ENCODE measurements at regions not wholly inside any gene's neighbourhood (a gene's known extent, or its start where the extent isn't known, plus 50 kb on each side); places are given as distances from the start of the nearest gene placed in this dataset.

DNA sequence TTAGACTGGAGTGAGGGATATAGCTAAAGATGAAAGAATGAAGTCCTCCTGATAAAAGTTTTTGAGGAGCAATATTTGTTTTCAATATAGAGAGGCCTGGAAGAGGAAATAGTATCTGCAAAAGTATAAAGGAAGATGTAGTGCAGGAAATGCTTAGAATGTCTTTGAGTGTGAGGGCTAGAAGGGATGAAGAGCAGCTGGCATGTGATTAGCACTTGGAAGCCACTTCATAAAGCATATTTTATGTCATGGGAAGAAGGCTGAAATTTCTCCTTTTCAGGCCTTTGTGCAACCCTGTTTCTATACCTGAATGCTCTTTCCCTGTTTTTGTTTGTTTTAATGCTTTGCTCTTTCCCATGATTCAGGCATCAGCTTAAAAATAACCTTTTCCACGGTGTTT, 323.3 kb upstream of the DEPDC1 start:
- H3K36me3 ChIP-seq (ENCODE audit: insufficient read depth, low read length): no peaks in the 10 kb centered on the region
- no peaks in the 10 kb centered on the region for H3F3A ChIP-seq (ENCODE audit: insufficient read depth, low read length)
- no peaks in the 10 kb centered on the region for H4K20me1 ChIP-seq (ENCODE audit: insufficient read depth, low read length)
- H3K4me1 ChIP-seq (ENCODE audit: insufficient read depth, low read length, severe bottlenecking): no peaks in the 10 kb centered on the region
- TF ChIP-seq EZH2 (IDR thresholded peaks at IDR 0.05; ENCODE audit: borderline replicate concordance, low read length) (no peak), CTCF (IDR thresholded peaks at IDR 0.05; ENCODE audit: low read length) (no peak)
- H3K9ac ChIP-seq (ENCODE audit: low read length): no peak overlapping the region
- H3K27me3 ChIP-seq (ENCODE audit: insufficient read depth, low read length): no peaks in the 10 kb centered on the region
- H2AFZ ChIP-seq (ENCODE audit: low read length): no peak overlapping the region
- H3K9me2 ChIP-seq (ENCODE audit: low read depth, low read length): no peaks in the 10 kb centered on the region
- no peaks in the 10 kb centered on the region for H3K79me2 ChIP-seq (ENCODE audit: insufficient read depth, low read length)
- no peaks in the 10 kb centered on the region for H3K9me3 ChIP-seq (ENCODE audit: low read length)
- H3K4me2 ChIP-seq (ENCODE audit: low read length): no peak overlapping the region
- H3K4me3 ChIP-seq (ENCODE audit: low read depth, low read length, poor library complexity, severe bottlenecking): no peak overlapping the region
- H3K27ac ChIP-seq (ENCODE audit: low read depth, low read length, poor library complexity, severe bottlenecking): no peak overlapping the region

DNA sequence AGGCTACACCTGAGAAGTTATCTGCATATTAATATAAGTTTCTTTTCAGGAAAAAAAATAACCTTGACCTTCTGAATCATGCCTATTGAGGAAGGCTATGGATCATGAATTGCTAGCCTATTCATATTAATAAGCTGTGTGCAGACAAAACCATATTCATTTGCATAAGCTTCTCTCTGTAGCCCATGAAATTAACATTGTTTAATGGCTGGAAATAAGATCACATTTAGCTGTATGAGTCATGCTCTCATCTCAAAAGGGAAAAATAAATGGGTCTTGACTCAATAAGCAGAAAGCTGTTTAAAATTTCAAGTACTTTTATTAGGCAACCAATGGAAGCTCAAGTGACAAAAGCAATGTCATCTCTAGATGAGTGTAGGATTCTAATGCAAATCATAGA, 330.0 kb upstream of the DEPDC1 start:
- H3K4me2 ChIP-seq (ENCODE audit: low read length): no peak overlapping the region
- H3K36me3 ChIP-seq (ENCODE audit: insufficient read depth, low read length): no peaks in the 10 kb centered on the region
- no peaks in the 10 kb centered on the region for H3K9me3 ChIP-seq (ENCODE audit: low read length)
- H3K9ac ChIP-seq (ENCODE audit: low read length): no peak overlapping the region
- H3K27me3 ChIP-seq (ENCODE audit: insufficient read depth, low read length): no peaks in the 10 kb centered on the region
- H3K79me2 ChIP-seq (ENCODE audit: insufficient read depth, low read length): no peaks in the 10 kb centered on the region
- no peak overlapping the region for H3K4me3 ChIP-seq (ENCODE audit: low read depth, low read length, poor library complexity, severe bottlenecking)
- no peak overlapping the region for H2AFZ ChIP-seq (ENCODE audit: low read length)
- no peaks in the 10 kb centered on the region for H4K20me1 ChIP-seq (ENCODE audit: insufficient read depth, low read length)
- no peak overlapping the region for H3K27ac ChIP-seq (ENCODE audit: low read depth, low read length, poor library complexity, severe bottlenecking)
- 0 out of 2 replicates have a peak, but pooled peaks cover 2% of the 10 kb centered on the region for H3K9me2 ChIP-seq (ENCODE audit: low read depth, low read length)
- TF ChIP-seq EZH2 (IDR thresholded peaks at IDR 0.05; ENCODE audit: borderline replicate concordance, low read length) (no peak), CTCF (IDR thresholded peaks at IDR 0.05; ENCODE audit: low read length) (no peak)
- H3F3A ChIP-seq (ENCODE audit: insufficient read depth, low read length): no peaks in the 10 kb centered on the region
- H3K4me1 ChIP-seq (ENCODE audit: insufficient read depth, low read length, severe bottlenecking): no peaks in the 10 kb centered on the region

GRCh38 chr1:68827261-68827660, 330.4 kb upstream of the DEPDC1 start:
- H3K27me3 ChIP-seq (ENCODE audit: insufficient read depth, low read length): no peaks in the 10 kb centered on the region
- H3F3A ChIP-seq (ENCODE audit: insufficient read depth, low read length): no peaks in the 10 kb centered on the region
- no peaks in the 10 kb centered on the region for H3K79me2 ChIP-seq (ENCODE audit: insufficient read depth, low read length)
- no peak overlapping the region for H2AFZ ChIP-seq (ENCODE audit: low read length)
- 0 out of 2 replicates have a peak, but pooled peaks cover 2% of the 10 kb centered on the region for H3K9me2 ChIP-seq (ENCODE audit: low read depth, low read length)
- no peak overlapping the region for H3K4me2 ChIP-seq (ENCODE audit: low read length)
- H3K36me3 ChIP-seq (ENCODE audit: insufficient read depth, low read length): no peaks in the 10 kb centered on the region
- no peak overlapping the region for H3K4me3 ChIP-seq (ENCODE audit: low read depth, low read length, poor library complexity, severe bottlenecking)
- no peaks in the 10 kb centered on the region for H3K9me3 ChIP-seq (ENCODE audit: low read length)
- H3K27ac ChIP-seq (ENCODE audit: low read depth, low read length, poor library complexity, severe bottlenecking): no peak overlapping the region
- no peaks in the 10 kb centered on the region for H3K4me1 ChIP-seq (ENCODE audit: insufficient read depth, low read length, severe bottlenecking)
- no peak for TF ChIP-seq EZH2 (IDR thresholded peaks at IDR 0.05; ENCODE audit: borderline replicate concordance, low read length)
- TF ChIP-seq CTCF (IDR thresholded peaks at IDR 0.05; ENCODE audit: low read length): no peak
- H4K20me1 ChIP-seq (ENCODE audit: insufficient read depth, low read length): no peaks in the 10 kb centered on the region
- H3K9ac ChIP-seq (ENCODE audit: low read length): no peak overlapping the region
